ENCODE measurements at regions not wholly inside any gene's neighbourhood (a gene's known extent, or its start where the extent isn't known, plus 50 kb on each side); places are given as distances from the start of the nearest gene placed in this dataset.

GRCh38 chr16:86138121-86139085 lies 239.4 kb downstream of the IRF8 start:
- TF ChIP-seq ZFX (IDR thresholded peaks at IDR 0.05), result no peak
- TF ChIP-seq CTCF (conservative IDR thresholded peaks at IDR 0.05), result no peak
- no peak overlapping the region for H3K27ac ChIP-seq

GRCh38 chr16:86142801-86143236 lies 243.9 kb downstream of the IRF8 start:
- no peak overlapping the region for H3K27ac ChIP-seq
- TF ChIP-seq ZFX (IDR thresholded peaks at IDR 0.05), result no peak

GRCh38 chr16:86143666-86144065 lies 244.7 kb downstream of the IRF8 start:
- H3K27ac ChIP-seq, result no peak overlapping the region
- no peak for TF ChIP-seq ZFX (IDR thresholded peaks at IDR 0.05)
- no peak for TF ChIP-seq CTCF (conservative IDR thresholded peaks at IDR 0.05)

- no peak overlapping the region for H3K27ac ChIP-seq
- TF ChIP-seq CTCF (conservative IDR thresholded peaks at IDR 0.05) (no peak), ZFX (IDR thresholded peaks at IDR 0.05) (no peak)
Observed at GRCh38 chr16:86145669-86146068, 246.7 kb downstream of the IRF8 start.

GRCh38 chr16:86150641-86151238 lies 251.8 kb downstream of the IRF8 start:
- no peak overlapping the region for H3K27ac ChIP-seq
- no peak for TF ChIP-seq ZFX (IDR thresholded peaks at IDR 0.05)
- no peak for TF ChIP-seq CTCF (conservative IDR thresholded peaks at IDR 0.05)

GRCh38 chr16:86151239-86151851 lies 252.4 kb downstream of the IRF8 start:
- H3K27ac ChIP-seq, result no peak overlapping the region
- no peak for TF ChIP-seq ZFX (IDR thresholded peaks at IDR 0.05)
- TF ChIP-seq CTCF (conservative IDR thresholded peaks at IDR 0.05), result no peak

- no peak overlapping the region for H3K27ac ChIP-seq
- TF ChIP-seq ZFX (IDR thresholded peaks at IDR 0.05) (no peak), CTCF (conservative IDR thresholded peaks at IDR 0.05) (no peak)
Observed at GRCh38 chr16:86156155-86156554, 257.2 kb downstream of the IRF8 start.

Data from C4-2B (cell line).